ENCODE measurements at regions not wholly inside any gene's neighbourhood (a gene's known extent, or its start where the extent isn't known, plus 50 kb on each side); places are given as distances from the start of the nearest gene placed in this dataset.

- DNase-seq (ENCODE audit: low read depth in 4 of 4, low spot score in 1 of 4) = no peak
Measured at GRCh38 chr13:107765724-107766401, 449.5 kb downstream of the LIG4 start.

DNA sequence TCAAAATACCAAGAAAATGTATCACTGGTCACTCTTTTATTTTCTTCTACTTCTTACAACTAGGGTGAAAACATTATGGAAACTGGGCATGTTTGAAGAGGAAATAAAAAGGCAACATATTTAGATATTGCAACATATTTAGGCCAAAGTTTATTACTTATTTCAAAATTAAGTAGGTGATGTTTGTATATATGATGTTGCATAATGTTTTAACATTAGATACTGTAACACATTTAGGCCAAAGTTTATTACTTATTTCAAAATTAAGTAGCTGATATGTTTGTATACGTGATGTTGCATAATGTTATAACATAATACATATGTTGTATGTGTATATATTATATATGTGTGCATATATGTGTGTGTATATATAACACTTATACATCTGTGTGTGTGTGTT is 451.3 kb downstream of the LIG4 start:
- DNase-seq (ENCODE audit: low read depth in 4 of 4, low spot score in 1 of 4) = no peak

DNA sequence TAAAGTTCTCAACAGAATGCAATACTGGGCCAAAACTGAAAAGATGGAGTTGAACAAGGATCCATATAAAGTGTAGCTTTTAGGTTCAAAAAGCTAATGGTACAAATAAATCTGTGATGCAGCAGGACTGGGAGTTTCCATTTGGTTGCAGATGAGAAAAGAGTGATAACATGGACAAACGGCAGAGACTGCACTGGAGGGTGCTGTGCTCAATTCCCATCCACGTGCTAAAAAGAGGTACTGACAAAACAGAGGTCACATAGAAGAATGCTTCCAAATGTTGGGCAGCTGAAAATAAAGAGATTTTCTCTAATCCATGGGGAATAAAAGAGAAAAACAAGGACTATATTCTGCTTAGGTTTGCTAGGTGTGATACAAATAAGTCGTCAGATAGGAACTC is 461.6 kb downstream of the LIG4 start:
- DNase-seq (ENCODE audit: low read depth in 4 of 4, low spot score in 1 of 4) = no peak

GRCh38 chr13:107753291-107753690 is 462.0 kb downstream of the LIG4 start:
- DNase-seq (ENCODE audit: low read depth in 4 of 4, low spot score in 1 of 4) = no peak

DNA sequence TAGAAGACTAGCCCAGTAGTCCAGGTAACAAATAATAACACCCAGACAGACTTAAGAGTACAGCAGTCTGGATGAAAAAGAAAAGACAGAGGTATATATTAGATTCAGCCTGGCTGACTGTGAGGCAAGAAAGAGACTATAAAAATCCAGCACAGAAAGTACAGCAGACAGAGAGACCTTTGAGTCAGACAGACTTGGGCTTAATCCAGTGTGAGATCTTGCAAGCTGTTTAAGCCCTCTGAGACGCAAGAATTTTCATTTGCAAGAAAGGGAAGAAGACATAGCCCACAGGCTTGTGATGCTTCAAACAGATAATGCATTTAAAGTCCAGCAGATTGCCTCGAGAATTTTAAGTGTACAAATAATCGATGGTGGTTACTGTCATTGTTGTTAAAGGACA is 471.4 kb downstream of the LIG4 start:
- DNase-seq (ENCODE audit: low read depth in 4 of 4, low spot score in 1 of 4) = no peak

DNA sequence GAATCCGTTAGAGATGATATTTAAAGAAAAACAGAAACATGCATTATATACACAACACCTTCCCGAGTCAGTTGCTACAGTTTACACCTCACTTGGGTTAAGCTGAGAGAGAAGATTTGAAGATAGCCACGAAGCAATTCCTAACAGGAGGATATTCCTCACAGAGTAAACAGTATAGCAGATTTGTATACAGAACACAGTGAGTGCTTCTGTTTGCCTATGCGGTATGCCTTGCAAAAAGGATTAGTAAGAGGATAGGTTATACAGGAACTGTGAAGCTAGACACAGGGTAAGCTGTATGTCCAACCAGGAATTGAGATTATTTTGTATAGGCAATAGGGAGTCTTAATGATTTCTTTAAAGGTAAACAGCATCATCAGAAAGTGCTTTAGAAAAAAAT is 471.8 kb downstream of the LIG4 start:
- DNase-seq (ENCODE audit: low read depth in 4 of 4, low spot score in 1 of 4) = no peak

DNA sequence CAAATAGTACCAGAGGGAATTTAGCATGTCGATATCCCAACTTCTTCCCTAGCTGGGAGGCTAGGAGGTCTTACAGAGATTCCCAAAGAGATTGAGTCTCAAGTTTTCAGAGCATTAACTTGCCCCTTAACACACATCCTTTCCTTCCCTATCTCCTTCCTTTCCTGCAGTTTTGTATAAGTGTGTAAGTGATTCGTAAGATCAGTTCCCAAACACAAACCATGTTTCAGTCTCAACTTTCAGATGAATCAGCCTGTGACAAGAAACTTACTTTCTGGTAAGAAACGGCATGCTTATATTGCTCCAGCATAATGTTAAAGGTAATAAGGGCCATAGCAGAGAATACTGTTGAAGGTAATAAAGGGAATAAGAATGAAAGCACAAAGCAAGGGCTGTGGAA is 472.2 kb downstream of the LIG4 start:
- no peak for DNase-seq (ENCODE audit: low read depth in 4 of 4, low spot score in 1 of 4)

DNA sequence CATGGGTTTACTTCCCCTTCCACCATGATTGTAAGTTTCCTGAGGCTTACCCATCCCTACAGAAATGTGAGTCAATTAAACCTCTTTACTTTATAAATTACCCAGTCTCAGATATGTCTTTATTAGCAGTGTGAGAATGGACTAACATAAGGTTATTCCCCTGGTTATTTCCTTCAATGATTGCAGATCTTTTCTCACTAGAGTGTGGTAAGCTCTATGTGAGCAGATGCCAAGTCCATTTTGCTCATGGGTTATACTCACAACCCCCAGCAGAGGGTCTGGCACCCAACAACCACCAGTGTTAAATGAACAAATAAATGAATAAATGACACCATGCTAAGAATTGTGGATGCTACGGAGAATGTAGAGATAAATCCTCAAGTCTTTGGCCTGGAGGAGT is 472.8 kb downstream of the LIG4 start:
- DNase-seq (ENCODE audit: low read depth in 4 of 4, low spot score in 1 of 4) = no peak

- DNase-seq (ENCODE audit: low read depth in 4 of 4, low spot score in 1 of 4) = no peak
Measured at GRCh38 chr13:107738004-107738403, 477.3 kb downstream of the LIG4 start.

DNA sequence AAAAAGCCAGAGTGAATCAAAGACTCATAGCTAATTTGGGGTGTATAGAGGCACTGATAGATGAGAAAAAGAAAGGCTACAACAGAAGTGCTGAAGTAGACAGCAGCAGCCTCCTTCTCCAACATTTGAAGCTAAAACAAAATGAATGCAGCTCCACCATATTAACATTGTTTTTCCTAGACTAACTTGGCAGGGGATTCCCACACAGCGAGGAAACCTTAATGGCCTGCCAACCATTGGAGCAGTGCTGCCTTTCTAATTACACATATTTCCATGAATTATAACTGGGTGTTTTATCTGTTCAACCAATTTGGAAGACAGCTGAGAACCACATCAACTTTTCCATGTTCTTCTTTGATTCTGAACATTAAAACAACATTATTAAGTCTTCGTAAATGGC is 478.6 kb downstream of the LIG4 start:
- no peak for DNase-seq (ENCODE audit: low read depth in 4 of 4, low spot score in 1 of 4)

DNA sequence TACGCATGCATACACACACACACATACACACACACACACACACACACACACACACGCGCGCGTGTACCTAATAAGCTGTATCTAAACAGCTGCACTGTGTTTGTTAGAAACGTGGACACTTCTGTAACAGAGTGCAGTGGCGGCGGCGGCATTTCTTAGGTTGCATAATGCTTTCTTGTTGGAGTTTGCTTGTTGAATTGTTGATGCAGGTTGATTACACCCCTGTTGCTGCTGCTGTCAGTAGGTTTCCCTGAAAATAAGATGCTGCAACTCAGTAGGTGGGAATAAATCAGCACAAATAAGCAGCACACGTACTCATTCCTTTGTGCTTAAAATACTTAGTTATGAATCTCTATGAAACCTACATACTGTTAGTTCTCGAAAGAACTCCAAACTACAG is 479.2 kb downstream of the LIG4 start:
- DNase-seq (ENCODE audit: low read depth in 4 of 4, low spot score in 1 of 4) = no peak

GRCh38 chr13:107734891-107735625 is 480.3 kb downstream of the LIG4 start:
- DNase-seq (ENCODE audit: low read depth in 4 of 4, low spot score in 1 of 4) = no peak

DNA sequence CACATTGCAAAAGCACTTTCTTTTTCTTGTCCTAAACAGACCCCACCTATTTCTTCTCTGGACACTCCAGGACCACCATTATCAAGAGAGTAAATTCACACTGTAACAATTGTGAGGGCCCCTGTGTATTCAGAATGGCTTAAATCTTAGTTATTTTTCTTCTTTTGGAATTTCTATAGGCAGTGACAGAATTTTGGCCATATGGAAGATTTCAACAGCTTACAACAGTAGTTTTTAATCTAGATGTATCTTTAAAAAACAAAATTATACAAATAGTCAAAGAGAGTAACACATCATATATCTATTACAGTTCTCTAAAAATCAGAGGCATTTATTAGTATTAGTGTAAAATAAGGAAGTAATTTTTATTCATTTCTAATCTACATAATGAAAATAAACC is 482.1 kb downstream of the LIG4 start:
- DNase-seq (ENCODE audit: low read depth in 4 of 4, low spot score in 1 of 4) = no peak

GRCh38 chr13:107730813-107731212 is 484.5 kb downstream of the LIG4 start:
- no peak for DNase-seq (ENCODE audit: low read depth in 4 of 4, low spot score in 1 of 4)

DNA sequence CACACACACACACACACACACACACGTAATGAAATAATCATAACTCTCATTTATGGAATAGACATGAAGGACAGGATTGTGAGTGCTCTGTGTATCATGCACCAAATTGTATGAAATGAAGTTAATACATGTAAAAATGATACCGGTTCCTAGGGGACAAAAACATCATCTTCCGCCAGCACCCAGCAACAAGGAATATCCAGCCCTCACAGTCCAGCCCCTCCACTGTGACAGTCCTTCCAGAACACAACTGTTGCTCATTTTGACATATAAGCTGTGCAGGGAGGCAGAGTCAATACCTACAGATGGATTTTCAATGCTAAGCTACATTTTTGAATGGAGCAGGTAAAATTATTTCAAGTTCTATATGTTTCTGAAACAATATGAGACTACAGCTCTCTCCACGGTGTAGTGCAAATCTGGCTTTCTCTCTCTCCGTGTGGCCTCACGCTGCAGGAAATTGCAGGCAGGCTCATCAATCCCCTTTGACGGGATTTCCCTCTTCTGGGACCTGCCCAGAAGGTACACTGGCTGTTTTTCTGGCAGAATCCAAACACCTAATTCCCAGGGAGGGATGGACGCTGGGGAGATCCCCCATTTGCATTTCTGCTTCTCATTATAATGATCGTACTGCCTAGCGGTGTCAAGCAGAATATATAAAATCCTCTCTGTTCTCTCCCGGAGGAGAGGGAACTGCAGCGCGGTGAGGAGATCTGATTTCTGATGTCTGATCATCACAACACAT is 494.0 kb downstream of the LIG4 start:
- no peak for DNase-seq (ENCODE audit: low read depth in 4 of 4, low spot score in 1 of 4)

GRCh38 chr13:107716741-107717140 is 498.6 kb downstream of the LIG4 start:
- DNase-seq (ENCODE audit: low read depth in 4 of 4, low spot score in 1 of 4) = no peak

GRCh38 chr13:107716241-107716640 is 499.1 kb downstream of the LIG4 start:
- DNase-seq (ENCODE audit: low read depth in 4 of 4, low spot score in 1 of 4) = no peak

DNA sequence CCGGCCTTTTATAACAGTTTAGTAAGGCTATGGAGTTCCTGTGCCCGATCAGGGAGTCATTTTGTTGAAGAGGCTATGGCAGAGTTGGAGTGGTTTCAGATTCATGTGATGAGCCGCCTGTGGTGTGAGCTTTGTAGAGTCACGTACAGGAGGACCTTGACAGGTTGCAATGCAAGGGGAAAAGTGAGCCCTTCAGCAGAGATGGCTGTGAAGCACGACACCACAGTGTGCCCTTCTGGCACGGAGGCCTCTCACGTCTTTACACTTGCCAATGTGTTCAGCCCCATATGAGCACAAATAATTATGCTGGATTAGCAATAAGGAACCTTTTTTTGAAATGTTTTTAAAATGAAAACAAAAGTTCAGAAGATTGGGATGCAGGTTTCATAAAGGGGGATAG is 499.8 kb downstream of the LIG4 start:
- DNase-seq (ENCODE audit: low read depth in 4 of 4, low spot score in 1 of 4) = no peak

- no peak for DNase-seq (ENCODE audit: low read depth in 4 of 4, low spot score in 1 of 4)
Measured at GRCh38 chr13:107713314-107713713, 502.0 kb downstream of the LIG4 start.

GRCh38 chr13:107712145-107712860 is 503.0 kb downstream of the LIG4 start:
- no peak for DNase-seq (ENCODE audit: low read depth in 4 of 4, low spot score in 1 of 4)

- no peak for DNase-seq (ENCODE audit: low read depth in 4 of 4, low spot score in 1 of 4)
Measured at GRCh38 chr13:107690181-107690580, 525.2 kb downstream of the LIG4 start.

DNA sequence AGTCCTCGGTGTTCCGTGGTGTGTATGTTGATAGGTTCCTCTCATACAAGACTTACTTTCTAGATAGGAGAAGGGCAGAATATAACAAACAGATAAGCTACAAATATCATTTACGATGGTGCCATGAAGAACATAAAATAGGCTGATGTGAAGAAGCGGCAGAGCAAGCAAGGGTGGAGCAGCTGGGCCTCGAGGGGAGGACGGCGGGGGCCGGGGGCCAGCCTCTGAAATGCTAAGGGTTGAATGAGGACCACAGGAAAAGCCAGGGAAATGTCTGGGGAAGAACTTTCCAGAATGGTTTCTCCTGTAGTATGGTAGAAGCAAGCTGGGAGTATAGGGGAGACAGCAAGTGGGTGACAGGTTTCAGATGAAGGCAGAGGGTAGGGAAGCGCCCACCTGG is 529.5 kb downstream of the LIG4 start:
- no peak for DNase-seq (ENCODE audit: low read depth in 4 of 4, low spot score in 1 of 4)
